Stimulated activated CD8-positive, alpha-beta memory T cell treated with anti-CD3 and anti-CD28 coated beads, Interleukin-12 subunit alpha, Interleukin-12 subunit beta, amount 100 ng/mL, for 24 hours (primary cell): ENCODE measurements at regions not wholly inside any gene's neighbourhood (a gene's known extent, or its start where the extent isn't known, plus 50 kb on each side); places are given as distances from the start of the nearest gene placed in this dataset.

Source experiments
- DNase-seq: peaks from one replicate; pipeline ENCODE4 v3.0.0-alpha.2; 2020; ENCODE audit errors: extremely low read depth

DNA sequence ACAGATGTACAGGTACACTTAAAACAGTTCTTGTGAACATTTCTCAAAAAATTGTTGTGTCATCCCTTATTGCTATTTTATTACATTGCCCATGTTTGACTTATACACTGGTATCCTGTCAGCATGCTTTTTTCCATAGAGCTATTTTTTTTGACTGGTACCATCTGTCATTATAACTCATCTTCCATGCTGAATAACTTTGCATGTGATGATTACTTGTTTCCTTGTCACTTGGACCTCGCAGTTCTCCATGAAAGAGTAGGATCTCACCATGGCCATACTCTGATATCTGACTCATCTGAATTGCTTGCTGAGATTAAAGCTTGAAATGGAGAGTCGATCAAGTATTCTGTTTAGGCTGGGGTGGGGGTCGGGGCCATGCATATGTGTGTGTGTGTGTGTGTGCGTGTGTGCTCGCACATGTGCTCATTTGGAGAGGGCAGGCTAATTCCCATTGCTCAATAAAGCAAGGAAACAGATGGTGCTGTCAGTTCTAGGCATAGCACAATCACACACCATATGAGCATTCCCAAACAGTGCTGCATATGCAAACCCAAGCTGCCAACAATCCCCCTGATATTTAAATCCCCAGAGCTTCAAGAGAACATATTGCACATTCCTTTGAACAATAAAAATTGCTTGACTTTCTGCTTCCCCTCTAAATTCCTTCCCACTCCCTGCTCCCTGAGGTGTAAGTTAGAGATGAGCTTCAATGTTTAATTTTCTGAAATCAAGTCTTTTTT lies 62.9 kb downstream of the NHLRC3 start:
- no peak for DNase-seq

DNA sequence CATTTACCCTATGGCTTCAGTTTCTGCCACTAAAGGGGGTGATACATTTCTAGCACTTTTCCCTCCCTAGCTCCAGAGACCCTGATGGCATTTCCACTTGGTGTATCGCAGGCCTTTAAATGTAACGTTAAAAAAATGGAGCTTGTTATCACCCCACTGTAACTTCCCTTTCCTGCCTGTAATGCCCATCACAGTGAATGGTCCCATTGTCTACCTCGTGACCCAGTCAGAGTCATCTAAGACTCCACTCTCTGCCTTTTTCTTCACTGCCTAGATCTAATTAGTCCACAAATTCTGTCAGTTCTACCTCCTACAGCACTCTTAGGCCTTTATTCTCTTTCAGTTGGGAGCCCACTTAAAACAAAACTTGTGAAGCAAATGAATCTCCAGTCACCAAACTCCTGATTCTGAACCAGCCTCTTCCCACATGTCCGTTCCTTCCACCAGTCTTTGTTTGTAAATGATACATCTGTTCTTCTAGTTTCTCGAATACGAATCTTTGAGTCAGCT lies 64.8 kb downstream of the NHLRC3 start:
- DNase-seq: no peak

DNA sequence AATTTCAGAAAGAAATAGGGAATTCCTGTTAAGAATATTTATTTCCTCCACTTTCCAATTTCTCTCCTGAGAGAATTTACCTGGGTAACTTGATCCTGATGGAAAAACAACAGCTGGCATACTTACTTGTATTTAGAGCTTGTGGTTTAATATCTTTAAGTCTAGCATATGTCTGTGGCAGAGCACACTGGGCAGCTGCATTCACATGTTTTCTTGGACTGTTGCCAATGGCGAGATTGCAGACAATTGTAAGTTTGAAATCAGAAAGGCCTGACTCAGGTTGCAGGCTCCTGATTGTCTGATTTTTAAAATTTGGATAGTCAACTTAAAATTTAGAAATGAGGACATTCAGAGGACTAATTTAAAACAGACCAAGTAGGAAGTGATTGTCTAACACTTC lies 66.9 kb downstream of the NHLRC3 start:
- DNase-seq: no peak

DNA sequence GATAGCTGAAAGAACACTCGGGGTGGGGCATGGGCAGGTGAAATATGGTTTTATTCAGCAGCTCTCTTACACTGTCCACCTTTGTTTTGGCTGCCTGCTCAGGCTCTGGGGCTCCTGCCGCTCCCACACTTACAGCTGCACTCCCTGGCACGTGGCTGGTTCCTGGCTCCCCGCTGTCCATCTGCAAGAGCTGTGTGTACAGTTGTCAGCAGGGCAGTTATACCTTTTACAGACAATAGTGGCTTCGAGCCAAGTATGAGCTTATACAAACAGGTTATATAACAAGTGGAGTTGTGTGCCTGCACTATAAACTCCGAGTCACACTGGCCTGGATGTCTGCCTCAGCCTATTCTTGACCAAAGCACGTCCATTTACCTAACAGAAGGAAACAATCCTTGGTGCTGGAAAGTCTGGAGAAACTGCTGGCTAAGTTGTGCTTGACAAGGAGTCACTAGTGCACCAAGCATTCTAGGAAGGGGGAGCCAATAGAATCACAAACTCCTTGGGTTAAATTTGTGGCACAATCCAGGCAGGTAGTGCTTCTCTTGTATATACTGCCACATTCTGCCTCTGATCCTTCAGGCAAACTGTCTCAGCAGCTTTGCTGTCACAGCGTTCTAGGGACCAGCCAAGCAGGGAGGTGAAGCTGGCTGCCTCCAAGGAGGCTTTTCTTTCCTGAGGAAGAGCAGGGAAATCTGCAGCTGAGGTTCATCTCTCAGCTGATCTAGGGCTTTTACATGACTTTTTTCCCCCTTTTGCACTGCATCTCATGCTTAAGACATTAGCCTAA lies 68.2 kb downstream of the NHLRC3 start:
- DNase-seq: no peak

DNA sequence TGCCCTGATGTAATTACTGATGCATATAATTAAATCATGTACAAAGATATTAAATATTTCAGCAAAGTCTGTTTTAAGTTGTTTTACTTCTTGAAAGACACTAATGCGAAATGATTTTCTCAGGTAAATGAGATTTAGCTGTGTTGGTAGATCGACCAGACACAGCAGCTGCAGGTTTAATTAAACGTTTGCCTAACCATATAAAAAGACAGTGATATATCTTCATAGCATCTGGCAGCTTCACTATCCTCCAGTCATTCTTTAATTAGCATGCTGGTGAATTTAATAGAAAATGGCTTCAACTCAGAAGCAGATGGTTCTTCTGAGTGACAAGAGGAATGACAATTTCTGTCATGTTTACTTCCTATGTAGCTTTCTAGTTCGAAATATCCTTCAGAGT lies 69.3 kb downstream of the NHLRC3 start:
- no peak for DNase-seq

DNA sequence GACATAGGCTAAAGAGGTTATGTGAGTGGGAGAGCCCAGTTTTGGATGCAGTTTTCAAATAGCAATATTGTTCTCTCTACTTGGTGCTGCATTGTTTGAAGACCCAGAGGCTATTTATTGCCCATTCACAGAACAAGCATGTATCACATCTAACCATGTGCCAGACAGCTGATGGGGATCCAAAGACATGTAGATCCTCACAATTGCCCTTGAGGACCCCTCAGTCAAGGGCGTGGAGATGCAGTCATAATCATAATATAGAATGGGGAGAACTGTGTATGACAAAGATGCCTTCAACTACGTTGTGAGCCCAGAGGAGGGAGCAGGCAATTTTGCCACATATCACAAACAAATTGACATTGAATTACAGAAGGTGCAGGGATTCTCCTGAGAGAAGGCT lies 70.5 kb downstream of the NHLRC3 start:
- no peak for DNase-seq

DNA sequence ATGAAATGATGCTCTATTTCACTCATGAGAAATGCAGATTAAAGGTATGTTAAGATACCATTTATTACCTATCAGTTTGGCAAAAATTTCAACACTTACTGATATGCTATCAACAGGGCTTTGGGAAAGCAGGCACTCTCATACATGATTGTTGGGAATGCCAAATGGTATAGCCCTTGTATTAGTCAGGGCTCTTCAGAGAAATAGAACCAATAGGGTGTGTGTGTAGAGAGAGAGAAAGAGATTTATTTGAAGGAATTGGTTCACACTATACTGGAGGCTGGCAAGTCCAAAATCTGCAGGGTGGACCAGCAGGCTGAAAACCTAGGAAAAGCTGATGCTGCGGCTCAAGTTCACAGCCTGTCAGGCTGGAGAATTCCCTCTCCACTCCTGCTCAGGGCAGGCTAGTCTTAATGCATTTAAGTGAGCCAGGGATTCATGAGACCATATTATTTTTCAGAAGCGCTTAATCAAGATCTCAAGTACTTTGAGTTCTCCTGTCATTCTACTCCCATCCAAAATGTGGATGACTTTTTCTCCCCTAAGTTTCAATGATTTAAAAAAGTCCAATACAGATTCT lies 72.4 kb downstream of the NHLRC3 start:
- DNase-seq: no peak

DNA sequence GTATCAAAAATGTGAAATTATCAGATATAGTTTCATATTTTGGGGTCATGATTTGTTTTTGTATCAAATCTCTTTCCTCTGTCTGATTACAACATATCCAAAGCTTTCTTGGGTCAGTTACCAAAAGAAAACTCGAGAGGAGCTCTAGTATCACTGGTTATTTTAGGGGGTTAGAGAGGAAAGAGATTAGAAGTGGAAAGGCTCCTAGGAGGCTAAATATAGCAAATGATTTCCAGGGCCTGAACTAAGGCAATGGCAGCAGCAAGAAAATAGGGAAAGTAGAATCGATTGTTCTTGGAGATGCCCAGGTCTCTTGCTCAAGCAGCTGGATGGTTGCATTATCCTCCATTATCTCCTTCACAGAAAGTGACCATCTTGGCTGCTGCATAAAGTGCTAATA lies 72.9 kb downstream of the NHLRC3 start:
- DNase-seq: no peak

DNA sequence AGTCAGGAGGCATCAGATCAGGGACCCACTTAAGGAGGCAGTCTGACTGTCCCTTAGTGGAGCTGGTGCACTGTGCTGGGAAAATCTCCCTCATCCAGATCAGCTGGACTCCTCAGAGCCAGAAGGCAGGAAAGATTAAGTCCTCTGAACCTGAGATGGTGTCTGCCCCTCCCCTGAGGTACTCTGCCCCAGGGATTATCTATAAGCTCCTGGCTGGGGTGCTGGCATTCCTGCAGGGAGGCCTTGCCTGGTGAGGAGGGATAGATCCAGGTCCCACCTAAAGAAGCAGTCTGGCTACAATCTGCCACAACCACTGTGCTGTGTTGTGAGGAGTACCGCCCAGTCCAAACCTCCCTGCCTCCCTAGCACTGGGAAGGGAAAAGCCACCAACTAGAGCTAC lies 81.2 kb downstream of the NHLRC3 start:
- no peak for DNase-seq

DNA sequence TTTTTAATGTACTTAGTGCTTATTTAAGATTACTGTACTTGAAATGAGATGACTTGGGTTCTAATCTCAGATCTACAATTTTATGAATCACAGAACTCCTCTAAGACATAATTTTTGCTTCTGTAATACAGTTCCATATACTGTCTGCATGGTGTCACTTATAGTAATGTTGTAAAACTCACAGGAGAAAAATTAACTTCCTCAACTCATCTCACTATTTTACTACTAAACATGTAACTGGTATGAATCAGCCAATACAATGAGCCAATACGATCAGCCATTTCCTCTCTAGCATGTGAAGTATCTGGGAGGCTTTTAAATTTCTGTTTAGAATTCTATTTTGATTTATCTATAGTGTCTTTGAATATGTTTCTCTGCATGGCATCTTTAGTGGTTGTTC lies 85.3 kb downstream of the NHLRC3 start:
- no peak for DNase-seq

DNA sequence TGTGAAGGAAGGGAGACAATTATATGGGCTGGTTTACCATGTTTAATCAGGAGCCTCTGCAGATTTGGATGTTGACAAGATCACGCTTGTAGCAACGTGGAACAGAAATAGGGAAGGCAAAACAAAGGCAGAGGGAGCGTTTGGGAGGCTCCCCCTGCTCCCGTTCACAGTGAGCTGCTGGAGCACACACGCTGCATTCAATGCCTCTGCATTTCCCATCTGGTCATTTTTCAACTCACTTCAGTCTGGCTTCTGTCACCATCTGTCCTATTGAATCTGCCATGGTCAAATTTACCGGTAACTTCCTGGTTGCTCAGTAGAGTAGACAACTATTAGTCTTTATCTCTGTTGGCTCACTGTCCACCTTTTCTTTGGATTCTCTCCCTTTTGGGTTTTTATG lies 91.0 kb downstream of the NHLRC3 start:
- no peak for DNase-seq

DNA sequence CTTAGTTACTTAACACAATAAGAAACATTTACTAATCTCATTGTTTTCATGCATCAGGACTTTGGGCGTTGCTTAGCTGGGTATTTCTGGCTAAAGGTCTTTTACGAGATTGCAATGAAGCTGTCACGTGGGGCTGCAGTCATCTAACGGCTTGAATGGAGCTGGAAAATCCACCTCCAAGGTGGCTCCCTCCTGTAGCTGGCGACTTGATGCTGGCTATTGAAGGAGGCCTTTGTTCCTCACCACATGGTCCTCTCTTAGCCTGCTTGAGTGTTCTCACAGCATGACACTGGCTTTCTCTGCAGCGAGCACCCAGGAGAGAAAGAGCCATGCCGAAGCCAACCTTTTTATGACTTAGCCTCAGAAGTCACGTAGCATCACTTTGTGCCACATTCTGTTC lies 92.0 kb downstream of the NHLRC3 start:
- DNase-seq: no peak

DNA sequence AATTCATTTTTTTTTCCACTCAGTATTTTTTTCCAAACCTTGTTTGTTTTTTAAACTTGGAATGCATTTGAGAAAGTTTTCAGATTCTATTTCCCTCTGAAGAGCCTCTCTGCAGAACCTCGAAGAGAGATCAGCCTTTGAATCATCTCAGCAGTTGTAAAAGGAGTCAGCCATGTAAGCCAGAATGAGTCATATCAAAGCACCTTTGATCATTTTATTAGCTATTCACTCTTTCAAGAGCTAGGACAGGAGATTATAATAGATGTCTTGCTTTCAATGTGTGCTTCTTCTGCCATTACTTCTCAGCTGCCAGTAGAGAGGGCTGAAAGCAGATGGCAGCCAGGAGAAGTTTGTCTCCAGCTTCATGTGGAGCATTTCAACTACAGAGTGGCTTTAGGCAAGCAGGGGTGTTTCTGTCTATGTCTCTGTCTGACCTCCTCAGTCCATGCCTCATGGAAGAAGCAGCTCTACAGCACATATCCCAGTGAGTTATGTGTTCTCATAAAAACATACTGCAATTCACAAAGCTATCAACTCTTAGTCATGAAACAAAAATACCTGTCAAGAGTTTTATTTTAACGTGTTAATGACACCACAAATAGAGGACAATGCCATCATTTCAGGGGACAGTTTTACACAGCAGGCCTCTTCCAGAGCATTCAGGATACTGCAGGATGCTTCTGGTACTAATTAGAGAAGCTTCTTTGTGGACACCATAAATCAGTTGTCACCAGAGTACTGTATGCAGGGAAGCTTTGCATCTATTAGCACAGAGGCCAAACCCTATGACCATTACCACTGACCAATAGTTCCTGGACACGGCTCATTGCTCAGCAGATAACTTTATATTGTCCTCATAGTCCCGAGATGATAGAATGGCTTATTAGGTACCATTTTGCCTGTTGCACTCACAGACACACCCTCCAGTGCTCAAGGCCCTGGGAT lies 94.3 kb downstream of the NHLRC3 start:
- DNase-seq: no peak

DNA sequence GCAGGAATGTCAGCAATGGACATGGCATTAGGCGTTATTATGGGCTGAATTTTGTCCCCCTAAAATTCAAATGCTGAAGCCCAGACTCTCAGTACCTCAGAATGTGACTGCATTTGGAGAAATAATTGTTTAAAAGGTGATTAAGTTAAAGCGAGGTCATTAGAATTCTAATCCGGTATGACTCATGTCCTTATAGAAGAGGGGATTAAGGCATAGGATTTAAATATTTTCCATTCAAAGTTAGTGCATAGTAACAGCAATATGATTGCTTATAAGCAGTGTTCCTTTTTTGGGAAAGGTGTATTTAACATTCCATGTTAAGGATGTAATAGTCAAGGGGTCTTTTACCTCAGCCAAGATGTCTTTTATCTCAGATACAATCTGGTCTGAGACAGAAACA lies 95.5 kb downstream of the NHLRC3 start:
- no peak for DNase-seq

DNA sequence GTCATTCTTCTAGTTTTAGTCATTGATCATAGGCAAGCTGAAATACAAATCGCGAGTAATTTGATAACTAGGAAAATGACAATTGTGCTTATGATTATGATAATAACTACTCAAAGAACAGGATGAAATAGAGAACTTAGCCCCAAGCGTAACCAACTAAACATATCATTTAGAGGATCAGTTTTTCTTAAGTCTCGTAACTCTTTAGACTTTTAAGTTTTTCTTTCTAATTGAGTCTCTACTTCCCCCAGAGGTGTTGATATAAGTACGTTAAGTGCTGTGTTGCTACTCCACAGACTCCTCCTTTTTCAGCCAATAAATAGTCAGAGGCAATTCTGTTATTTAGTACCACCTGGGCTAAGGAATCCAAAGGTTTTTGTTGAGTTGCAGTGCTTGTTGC lies 96.3 kb downstream of the NHLRC3 start:
- DNase-seq: no peak

DNA sequence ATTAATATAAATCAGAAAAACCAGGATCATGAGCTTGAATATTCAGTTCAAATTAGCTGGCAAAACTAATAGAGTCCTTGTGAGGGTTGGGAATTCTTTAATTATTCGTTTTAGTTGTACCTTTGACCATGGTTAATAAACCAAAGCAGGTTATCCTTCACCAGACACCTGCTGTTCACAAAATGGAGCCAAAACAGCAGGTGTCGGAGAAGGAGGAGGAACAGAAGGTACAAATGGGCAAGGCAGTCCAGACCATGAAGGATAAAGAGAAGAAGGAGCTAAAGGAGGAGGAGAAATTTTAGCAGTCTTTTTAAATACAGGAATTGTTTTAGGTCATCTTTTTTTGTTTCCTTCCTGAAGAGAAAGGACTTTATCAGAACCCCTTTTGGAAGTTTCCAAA lies 106.1 kb downstream of the NHLRC3 start:
- DNase-seq: no peak

DNA sequence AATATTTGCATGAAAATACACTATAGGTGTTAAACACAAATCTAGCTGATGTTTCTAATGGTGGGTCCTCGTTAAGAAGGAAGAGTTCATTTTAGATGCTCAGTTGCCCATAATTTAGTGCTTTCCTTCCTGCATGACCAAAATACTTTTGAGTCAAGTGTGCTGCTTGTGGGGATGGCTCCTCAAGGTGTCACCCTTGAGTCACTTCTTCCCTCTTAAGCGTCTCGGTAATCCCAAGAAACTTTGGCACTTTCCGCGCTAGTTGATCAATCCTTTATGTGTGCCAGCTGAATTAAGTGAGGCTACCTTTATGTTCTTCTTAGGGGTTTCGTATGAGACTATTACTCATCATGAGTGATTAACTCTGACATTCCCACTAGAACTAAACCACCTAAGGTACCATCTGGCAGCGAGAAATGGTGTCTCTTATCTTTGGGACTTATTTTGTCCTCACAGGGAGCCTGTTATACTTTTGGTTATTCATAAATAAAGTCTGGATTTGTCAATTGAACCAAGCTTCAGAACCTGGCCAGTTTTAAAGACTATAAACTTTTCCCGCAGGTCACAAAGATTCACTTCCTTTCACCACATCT lies 106.8 kb downstream of the NHLRC3 start:
- no peak for DNase-seq

DNA sequence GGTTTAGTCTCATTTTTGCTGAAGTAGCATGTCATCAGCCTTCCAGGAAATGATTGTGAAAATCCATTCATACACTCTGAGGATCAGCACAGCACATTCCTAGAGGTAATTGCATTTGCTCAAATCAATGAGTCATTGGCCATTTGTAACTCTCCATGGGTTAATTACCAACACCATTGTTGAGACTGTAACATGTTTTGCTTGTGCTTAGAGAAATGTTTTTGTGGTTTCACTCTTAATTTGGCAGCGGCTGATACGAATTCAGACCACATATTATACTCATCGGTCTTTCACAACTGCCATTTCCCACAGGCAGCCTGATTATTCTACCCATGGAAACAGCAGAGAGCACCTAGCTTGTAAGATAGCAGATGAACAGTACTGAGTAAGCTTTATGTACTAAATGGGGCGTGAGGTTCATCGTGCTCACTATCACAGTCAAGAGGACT lies 110.3 kb downstream of the NHLRC3 start:
- DNase-seq: no peak

DNA sequence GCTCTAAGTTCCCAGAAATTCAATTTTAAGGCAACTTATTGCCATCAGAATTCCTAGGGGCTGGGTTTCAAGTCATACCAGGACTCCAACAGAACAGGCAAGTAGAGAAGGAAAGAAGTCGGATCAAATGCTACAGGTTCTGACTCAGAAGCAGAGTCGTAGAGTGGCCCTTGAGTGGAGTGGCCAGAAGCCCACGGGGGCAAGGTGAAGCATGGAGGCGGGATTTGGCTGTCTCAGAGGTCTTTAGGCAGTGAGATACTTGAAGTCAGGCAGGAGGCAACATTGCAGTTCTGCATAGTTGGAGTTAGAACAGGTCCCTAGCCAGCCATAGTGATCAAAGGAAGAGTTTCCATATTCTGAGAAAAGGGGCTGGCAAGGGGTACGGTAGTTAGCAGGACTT lies 111.6 kb downstream of the NHLRC3 start:
- no peak for DNase-seq

DNA sequence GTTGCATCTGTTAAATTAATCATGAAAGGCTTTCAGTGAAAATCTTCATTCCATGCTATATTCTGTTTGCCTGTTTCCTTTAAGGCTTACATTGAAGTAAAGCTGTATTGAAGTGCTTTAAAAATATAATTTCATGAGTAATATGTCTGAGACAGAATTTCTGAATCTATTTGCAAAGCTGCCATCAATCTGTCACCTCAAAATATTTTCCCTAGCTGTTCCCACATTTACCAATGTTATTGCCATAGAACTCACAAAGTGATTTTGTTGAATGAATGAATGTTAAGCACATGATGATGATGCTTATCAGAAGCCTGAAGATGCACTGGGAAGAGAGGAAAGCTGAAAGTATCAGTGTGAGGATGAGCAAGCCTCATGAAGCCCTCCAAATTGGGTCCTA lies 115.8 kb downstream of the NHLRC3 start:
- DNase-seq: no peak

DNA sequence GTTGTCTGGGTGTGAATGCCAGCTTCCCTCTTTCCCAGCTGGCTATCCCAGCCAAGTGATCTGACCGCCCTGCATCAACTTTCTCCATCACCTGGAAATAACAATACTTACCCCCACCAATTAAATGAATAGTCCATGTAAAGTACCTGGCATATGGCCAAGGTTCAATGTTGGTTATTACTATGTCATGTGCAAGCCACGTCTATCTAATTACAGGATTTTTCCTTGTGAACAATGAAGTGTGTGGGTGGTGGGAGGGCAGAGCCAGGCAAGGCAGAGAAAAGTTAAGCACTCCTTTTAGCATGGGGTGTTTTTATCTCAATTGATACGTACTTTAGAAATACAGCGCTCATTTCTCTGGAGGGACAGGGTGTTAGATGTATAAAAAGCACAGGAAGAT lies 121.1 kb downstream of the NHLRC3 start:
- no peak for DNase-seq
